ENCODE measurements at regions not wholly inside any gene's neighbourhood (a gene's known extent, or its start where the extent isn't known, plus 50 kb on each side); places are given as distances from the start of the nearest gene placed in this dataset.

DNA sequence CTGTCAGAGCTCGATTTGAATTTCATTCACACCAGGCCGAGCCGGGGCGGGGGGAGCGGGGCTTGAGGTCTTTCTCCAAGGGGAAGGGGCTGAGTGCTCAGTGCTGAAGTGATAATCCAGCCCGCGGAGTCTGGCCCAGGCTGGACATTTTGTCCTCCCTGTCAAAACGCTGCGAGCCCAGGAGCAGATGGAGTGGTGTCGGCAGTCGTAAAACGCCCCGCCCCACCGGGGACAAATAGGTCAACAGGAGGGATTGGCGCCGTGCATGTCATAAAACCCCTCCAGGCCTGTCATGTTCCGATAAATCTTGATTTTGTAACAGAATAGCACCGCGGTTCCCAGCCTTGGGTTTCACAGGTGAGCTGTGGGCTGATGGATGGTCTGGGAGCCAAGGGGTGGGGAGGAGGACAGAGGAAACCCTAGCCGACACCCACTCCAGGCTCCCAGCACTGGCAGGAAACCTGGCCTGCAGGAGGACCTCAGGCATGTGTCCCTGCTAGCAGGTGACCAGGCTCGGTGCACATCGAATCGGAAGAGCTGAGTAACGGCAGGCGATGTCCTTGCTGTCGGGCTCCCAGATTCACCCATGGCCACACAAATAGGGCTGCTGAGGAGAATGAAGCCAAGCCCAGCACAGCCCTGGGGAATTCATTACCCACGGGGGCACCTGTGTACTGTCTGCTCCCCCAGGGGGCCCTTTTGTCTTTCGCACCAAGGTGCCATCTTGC lies 341.4 kb downstream of the FOXL1 start:
- DNase-seq = no peak

DNA sequence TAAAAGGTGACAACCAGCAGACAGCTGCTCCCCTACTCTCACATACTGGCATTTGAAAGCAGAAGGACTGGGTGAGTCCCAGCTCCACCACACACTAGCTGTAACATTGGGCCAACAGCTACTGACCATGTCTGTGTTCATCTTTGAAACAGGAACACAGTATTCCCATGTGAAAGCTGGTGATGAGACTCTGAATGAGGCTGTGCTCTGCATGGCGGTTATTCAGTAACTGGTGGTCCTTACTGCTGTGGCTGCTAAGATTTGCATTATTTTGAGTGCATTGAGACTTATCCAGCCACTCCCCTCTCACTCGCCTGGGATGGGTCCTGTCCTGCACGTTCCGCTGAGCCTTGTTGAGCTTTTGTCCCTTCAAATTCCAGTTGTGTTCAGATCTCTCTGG lies 342.9 kb downstream of the FOXL1 start:
- DNase-seq = no peak

DNA sequence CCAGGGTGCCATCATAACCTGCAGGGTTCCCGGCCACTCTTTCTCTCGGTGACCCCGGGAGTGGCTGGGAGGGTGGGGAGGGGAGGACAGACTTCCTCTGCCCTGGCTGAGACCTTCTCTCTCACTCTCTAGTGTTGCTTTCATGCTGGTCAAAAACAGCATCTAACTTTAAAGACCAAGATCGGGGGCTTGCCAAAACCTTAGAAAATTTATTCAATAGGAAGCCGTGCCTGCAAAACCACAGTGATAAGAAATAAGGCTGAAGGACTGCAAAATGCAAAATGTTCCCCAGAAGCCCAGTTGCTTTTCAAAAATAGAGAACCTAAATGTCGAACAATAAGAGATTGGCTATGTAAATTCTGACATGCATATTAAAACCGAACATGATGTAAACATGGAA lies 344.0 kb downstream of the FOXL1 start:
- no peak for DNase-seq

DNA sequence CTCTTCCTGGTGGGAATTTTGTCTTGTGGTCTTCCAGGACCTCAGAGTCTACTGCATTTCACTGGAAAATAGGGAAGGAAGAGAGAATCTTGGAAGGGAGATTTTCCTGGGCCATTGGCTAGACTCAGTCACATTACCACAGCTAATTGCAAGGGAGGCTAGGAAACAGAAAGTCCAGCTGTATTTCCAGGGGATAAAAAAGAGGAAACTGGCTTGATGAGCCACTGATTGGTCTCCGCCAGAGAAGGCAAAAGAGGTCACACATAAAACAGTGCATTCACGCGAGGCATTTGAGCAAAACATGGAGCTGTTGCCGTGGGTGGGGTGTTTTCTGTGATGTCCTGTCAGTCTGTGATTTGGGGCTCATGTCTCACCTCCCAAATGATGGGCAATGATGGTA lies 345.3 kb downstream of the FOXL1 start:
- no peak for DNase-seq

DNA sequence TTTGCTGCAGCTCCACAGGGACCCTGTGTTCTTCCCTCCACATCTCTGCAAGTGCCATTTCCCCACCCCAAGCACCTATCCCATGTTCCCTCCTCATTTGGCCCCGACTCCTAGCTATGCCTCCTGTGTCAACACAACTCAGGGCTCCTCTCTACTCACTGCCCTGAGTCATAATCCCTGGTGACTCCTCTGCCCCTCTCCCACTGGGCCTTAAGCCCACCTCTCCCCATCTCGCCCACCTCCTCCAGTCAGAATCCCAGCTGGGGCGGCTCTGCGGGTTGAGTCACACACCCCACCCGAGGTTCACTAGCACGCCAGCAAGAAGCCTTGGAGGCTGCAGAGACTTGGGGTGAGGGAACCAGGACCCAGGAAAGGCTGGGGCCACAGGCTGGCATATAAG lies 346.2 kb downstream of the FOXL1 start:
- no peak for DNase-seq

GRCh38 chr16:86925067-86925791 lies 346.9 kb downstream of the FOXL1 start:
- peak; percentile 87 for DNase-seq

GRCh38 chr16:86926181-86927094 lies 348.1 kb downstream of the FOXL1 start:
- DNase-seq = no peak

- no peak for DNase-seq
These were observed 349.4 kb downstream of the FOXL1 start for GRCh38 chr16:86927699-86928098.

GRCh38 chr16:86928523-86929011 lies 350.2 kb downstream of the FOXL1 start:
- DNase-seq = peak; percentile 54

- DNase-seq = peak; percentile 55
These were observed 350.9 kb downstream of the FOXL1 start for GRCh38 chr16:86929057-86929871.

GRCh38 chr16:86930001-86930400 lies 351.7 kb downstream of the FOXL1 start:
- no peak for DNase-seq

GRCh38 chr16:86930663-86931373 lies 352.5 kb downstream of the FOXL1 start:
- no peak for DNase-seq

- DNase-seq = peak; percentile 79
These were observed 353.1 kb downstream of the FOXL1 start for GRCh38 chr16:86931410-86931941.

DNA sequence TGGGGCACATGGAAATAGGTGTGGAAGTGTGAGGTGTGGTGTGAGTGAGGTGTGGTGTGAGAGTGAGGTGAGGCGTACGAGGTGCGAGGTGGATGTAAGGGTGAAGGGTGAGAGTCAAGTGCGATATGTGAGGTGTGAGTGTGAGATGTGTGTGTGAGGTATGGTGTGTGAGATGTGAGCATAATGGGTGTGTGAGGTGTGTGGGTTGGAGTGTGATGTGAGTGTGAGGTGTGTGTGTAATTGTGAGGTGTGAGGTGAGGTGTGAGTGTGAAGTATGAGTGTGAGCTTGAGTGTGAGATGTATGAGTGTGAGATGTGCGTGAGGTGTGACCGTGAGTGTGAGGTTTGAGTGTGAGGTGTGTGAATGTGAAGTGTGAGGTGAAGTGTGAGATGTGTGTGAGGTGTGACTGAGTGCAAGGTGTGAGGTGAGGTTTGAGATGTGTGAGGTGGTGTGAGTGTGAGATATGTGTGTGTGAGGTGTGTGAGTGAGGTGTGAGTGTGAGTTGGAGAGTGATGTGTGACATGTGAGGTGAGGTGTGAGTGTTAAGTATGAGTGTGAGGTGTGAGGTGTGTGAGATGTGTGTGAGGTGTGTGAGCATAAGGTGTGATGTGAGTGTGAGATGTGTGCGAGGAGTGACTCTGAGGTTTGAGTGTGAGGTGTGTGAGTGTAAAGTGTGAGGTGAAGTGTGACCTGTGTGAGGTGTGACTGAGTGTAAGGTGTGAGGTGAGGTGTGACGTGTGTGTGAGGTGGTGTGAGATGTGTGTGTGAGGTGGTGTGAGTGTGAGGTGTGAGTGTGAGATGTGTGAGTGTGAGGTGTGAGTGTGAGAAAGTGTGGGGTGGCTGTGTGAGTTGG lies 354.0 kb downstream of the FOXL1 start:
- DNase-seq = no peak

DNA sequence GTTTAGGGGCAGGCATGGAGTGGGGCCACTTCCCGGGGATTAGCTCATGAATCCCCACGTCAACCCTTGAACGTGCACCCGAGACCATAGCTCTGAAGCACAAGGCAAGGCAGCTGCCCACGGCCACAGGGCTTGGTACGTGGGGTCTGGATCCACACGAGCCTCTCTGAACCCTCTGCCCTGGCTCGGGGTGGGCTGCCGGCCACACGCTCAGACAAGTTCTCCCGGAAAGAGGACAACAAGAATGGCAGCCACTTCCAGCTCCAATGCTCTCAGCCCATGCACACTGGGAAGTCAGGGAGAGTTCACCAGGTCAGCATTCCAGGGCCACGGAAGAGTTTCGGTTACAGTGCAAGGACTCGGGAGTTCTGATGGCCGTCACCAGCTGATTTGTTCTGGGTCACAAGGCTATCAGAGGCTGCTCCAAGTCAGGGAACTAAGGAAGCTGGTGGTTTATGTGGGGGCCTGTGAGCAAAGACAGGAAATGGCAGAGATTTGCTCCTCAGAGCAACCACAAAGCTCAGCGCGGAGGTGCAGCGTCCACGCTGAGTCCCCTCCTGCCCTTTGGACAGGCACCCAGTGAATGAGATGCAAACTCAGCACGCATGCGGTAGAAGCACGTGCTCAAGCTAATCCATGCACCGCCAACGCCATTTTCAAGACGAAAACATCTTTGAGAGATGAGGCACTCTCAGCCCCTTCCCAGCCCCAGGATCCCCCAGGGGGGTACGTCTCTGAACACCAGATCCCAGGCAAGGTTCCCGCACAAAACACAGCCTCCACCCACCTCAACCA lies 356.4 kb downstream of the FOXL1 start:
- DNase-seq = no peak

GRCh38 chr16:86939609-86940008 lies 361.3 kb downstream of the FOXL1 start:
- DNase-seq = no peak

DNA sequence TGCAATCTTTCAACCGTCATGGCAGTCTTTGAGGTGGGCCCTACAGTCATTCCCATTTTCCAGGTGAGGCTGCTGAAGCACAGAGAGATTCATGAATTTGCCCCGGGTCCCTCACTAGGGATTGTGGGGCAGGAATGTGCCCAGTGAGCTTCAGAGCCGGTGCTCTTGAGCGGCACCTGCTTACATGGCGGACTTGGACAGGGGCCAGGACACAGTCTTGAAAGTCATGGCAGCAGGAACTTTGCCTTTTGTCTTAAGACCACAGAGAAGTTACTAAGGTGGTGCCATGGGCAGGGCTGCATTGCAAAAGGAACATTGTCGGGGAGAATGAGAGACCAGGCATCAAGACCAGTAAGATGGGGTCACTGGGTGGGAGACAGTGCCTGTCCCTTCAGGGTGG lies 363.4 kb downstream of the FOXL1 start:
- DNase-seq = no peak

- peak; percentile 90 for DNase-seq
These were observed 364.1 kb downstream of the FOXL1 start for GRCh38 chr16:86942151-86943051.
